Spleen (tissue), 7 donors: ENCODE measurements at regions not wholly inside any gene's neighbourhood (a gene's known extent, or its start where the extent isn't known, plus 50 kb on each side); places are given as distances from the start of the nearest gene placed in this dataset.

Experiments
- CTCF ChIP-seq, 11 experiments: fragments of 200-600 bp in 7 of 11; fragments of 450-650 bp in 4 of 11; sonication (generic) in 4 of 11; IDR thresholded peaks in 8 of 11; conservative IDR thresholded peaks in 3 of 11; 1 replicate in 7 of 11; 2 replicates in 4 of 11; pipeline versions ENCODE4 v1.4.0 to v1.8.0; 2016 to 2021; ENCODE audit warnings: antibody characterized with exemption in 11 of 11, inconsistent platforms in 4 of 11, mild to moderate bottlenecking in 1 of 11
- POLR2A ChIP-seq, 3 donors: fragments of 450-650 bp; IDR thresholded peaks; one replicate each; pipeline ENCODE4 v1.5.1; 2017; ENCODE audit warnings: antibody characterized with exemption in 3 of 3, mild to moderate bottlenecking in 1 of 3
- donor health status: DM: no; HTN: no; CAD: no; lungs with moderate emphysema.
- donor health status: DM: no; HTN: no; CAD: no.
- donor health status: DM: no; HTN: no; CAD: no.

GRCh38 chr9:103319979-103320378, 324.8 kb downstream of the CYLC2 start:
- no peak for TF ChIP-seq POLR2A (IDR thresholded peaks at IDR 0.05)
- TF ChIP-seq CTCF (IDR thresholded peaks at IDR 0.05 in 8 of 11, conservative IDR thresholded peaks at IDR 0.05 in 3 of 11): no peak
